ENCODE measurements at regions not wholly inside any gene's neighbourhood (a gene's known extent, or its start where the extent isn't known, plus 50 kb on each side); places are given as distances from the start of the nearest gene placed in this dataset.

DNA sequence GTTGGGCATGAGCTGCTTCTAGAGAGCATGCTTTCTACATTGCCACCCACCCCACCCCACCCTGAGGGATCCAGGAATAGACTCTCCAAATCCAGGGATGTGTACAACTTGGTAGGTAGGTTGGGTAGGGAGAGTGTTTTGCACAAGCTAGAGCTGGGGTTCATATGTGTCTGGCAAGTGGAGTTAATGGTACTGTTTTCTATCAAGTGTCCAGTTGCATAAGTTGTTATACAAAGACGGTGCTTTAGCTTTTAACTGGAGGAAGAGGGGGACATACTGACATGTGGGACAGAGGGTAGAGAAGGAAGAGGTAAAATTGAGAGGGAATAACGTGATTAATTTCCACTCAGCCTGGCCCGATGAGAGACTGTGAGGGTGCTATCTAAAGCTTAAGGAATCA lies 51.0 kb upstream of the TNC start:
- no peak for DNase-seq

DNA sequence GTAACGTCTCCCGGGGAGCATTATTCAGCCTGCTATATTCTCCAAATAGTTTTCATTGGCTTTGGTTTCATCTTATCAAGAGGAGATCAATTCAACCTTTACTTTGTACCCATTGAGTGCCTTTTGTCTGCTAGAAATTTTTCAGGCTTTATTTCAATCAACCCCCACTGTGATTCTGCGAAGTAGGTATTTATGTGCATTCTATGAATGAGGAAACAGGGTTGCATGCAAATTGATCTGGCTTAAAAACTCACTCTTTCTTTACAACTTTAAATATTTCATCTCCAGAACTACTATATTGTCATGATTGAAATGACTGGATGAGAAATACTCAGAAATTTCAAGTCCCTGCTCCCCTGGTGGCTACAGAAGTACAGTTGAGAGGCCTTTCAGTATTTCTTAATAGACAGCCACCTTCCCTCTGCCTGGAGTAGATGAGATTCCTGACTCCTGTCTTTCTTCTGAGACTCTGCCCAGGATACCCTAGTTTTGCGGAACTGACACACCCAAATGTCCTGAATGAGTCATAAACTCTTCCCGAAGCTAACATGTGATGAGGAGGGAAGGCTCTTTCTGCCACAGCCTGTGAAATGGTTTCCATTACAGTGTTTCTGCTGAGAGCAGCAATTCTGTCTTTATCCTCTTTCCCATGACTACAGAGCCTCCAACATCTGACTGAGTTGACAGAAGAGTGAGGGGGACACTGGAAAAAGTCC lies 52.6 kb upstream of the TNC start:
- DNase-seq, result no peak

DNA sequence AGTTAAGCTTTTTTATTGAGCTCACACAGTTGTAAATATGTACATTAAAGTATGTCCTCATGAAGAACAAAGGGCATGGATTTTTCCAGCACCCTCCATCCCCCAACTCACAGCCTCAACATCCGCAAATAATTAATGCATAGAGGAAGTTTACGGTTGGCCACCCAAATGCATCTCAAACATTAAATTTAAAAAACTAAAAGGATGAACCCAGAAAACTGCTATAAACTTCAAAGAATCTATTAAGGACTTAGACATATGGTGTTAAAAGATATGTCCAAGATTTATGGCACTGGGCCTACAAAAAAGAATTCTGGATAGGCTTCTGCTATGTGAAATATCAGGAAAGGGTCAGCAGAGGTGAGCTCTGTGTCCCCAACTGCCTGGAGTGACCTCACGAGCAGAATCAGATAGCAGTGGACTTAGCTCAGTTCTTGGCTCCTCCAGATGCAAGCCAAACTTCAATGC lies 54.0 kb upstream of the TNC start:
- DNase-seq, result no peak

DNA sequence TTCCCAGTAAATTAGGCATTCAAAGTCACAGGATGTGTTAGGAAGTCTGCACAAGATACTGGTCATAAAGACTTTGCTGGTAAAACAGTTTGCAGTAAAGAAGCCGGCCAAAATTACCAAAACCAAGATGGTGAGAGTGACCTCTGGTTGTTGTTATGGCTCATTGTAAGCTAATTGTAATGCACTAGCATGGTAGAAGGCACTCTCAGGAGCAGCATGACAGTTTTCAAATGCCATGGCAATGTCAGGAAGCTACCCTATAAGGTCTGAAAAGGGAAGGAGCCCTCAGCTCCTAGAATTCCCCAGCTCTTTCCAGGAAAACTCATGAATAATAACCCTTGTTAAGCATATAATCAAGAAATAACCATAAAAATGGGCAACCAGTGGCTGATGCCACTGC lies 64.3 kb upstream of the TNC start:
- no peak for DNase-seq

DNA sequence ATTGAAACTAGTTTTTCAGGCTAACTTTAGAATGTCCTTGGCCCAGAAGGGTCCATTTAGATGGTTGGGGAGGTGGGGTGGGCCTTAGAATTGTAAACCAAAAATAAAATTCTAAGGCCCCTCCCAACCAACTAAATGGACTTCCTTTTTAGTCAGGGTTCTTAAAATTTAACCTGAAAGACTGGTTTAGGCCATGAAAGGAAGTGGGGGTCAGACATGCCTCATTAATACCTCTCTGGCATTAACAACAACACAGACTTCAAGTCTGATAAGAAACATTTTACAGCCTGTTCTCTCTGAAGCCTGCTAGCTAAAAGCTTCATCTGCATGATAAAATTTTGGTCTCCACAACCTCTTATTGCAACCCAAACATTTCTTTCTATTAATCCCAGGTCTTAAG lies 65.5 kb upstream of the TNC start:
- no peak for DNase-seq

DNA sequence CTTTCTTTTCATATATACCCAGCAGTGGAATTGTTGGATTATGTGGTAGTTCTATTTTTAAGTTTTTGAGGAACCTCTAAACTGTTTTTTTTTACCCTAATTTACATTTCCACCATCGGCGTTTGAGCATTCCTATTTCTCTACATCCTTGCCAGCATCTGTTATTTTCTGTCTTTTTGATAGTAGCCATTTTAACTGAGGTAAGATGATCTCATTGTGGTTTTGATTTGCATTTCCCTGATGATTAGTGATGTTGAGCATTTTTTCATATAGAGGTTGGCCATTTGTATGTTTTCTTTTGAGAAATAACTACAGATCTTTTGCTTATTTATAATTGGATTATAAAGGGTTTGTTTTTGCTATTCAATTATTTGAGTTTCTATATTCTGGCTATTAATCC lies 71.7 kb upstream of the TNC start:
- no peak for DNase-seq

DNA sequence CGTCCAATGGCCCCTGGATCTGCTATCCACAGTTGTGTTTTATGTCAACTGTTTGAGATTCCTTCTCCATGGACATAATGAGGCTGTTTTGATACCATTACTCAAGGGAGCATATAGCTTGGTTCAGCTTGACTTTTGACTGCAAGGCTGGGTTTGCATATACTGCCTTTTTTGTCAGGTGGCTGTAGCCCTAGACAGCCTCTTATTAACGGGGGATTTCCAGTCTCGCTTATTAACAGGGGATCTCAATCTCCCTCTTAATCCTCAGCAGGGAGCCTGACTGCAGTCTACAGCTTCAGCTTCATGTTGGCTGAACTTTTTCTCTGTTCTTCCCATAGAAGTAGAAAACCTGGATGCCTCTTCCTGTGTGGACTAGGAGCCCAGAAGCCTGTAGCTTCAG lies 73.7 kb upstream of the TNC start:
- no peak for DNase-seq

DNA sequence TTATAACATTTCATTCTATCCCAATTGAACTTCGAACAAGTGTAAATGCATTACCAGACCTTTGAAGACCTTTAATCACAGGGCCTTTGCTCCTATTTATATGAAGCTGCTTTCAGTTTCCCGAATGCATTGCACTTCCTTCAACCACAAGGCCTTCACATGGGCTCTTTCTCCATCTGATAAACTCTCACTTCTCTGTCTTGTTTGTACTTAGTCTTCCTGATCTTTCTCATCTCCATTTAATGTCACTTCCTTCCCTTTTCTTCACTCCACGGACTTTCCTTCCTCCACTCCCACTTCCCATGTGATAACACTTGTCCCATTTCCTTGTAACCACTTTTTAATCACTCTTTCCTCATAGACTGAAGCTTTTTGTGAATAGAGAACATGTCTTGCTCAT lies 74.3 kb upstream of the TNC start:
- no peak for DNase-seq

DNA sequence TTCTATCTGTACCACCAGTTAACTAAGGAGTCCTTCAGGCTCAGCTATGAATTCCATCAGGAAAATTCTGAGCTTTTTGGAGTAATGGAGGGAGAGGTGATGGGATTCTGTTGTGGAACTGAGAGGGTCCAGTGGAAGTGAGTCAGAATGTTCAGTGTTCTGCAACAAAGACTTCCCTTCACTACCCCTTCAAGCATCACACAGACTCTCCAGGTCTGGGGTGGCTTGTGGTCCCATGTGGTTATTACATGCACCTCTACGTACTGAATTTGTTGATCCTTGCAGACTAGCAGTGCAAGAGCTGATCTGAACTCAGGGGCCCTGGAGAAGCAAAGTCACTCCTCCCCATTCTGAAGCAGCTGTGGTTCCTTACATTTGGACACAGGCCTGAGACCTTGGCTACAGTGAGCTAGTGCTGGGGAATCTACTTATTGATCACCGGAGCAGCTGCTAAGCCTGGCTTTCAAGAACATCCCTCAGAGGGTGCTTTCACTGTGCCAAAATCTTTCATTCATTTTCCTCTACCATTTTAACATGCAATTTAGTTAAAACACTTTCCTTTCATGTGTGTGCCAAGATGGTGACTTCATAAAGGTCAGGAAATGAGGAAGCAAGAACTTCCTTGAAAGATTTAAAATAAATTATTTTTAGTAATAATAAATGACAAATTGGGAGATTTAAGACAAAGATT lies 75.0 kb upstream of the TNC start:
- no peak for DNase-seq

DNA sequence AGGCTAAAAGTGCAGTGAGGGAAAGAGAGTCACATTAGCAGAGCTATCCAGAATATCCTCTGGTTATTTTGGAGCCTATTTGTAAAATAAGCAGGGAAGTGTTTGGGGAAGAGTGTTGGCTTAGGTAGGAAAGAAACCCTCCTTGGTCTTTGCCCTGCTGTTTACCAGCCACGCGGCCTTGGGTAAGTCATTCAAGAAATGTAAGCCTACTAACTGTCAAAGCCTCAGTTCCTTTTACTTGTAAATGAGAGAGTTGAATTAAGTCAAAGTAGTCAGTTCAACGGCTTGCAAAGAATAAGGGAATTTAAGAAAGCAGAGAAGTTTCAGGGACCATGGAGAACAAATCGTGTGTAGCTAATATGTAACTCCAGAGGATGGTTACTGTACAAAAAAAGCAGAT lies 75.8 kb upstream of the TNC start:
- DNase-seq, result no peak

DNA sequence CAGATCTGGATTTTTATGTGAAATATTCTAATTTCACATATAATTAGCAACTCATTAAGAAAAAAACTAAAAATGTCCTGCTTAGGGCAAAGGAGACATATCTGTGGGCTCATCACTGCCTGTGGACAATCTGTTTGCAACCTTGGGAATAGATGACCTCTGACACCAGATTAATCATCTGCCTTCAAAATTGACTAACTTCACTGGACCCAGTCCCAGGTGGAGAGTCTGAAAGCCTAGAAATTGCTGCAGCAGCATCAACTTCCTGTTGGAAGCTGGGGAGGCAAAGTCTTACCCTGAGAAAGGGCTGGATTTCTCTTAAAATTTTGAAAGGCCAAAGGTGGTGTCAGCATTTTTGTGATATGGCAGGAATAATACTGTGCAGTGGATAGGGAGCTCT lies 76.3 kb upstream of the TNC start:
- DNase-seq, result no peak

DNA sequence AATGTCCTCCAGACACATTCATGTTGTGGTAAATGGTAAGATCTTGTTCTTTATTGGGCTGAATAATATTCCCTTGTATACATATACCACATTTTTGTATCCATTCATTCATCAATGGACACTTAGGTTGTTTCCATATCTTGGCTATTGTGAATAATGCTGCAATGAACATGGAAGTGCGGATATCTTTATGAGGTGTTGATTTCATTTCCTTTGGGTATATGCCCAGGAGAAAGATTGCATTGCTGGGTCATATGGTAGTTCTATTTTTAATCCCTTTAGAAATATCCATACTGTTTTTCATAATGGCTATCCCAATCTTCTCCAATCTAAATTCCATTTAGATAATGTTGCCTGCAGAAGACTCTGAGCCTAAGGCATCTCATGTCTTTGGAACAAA lies 78.0 kb upstream of the TNC start:
- no peak for DNase-seq

DNA sequence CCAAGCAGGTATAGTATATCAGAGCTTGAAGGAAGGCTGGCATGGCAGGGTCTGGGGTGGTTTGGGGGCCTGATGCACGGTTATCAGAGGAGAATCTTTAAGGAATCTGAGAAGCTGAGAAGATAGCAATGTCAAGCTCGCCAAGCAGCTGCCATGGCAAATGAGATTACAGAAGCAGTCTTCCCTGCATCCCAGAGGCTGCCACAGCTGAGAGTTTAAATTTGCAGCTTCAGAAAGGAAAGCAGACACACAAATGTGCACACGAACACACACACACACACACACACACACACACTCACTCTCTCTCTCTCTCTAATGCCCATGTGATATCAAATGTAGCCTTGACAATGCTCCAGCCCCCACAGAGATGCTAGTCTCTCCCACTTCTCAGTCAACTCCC lies 79.0 kb upstream of the TNC start:
- no peak for DNase-seq

DNA sequence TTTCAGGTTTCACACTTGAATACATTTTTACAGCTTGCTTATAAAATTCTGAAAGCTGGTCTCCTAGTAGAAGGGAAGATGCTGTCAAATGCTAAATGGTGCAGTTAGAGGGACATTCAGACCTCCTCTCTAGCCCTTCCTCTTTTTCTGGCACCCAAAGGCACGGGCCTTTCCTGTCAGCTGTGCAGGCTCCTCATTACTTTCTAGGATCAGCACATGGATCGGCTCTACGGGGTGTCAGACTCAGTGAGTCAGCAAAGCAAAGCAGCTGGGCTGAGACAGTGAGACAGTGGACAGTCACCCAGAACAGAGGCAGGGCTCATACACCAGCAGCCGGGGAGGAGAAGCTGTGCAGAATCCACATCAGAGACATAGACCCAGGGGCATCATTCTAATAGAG lies 80.0 kb upstream of the TNC start:
- DNase-seq, result no peak

DNA sequence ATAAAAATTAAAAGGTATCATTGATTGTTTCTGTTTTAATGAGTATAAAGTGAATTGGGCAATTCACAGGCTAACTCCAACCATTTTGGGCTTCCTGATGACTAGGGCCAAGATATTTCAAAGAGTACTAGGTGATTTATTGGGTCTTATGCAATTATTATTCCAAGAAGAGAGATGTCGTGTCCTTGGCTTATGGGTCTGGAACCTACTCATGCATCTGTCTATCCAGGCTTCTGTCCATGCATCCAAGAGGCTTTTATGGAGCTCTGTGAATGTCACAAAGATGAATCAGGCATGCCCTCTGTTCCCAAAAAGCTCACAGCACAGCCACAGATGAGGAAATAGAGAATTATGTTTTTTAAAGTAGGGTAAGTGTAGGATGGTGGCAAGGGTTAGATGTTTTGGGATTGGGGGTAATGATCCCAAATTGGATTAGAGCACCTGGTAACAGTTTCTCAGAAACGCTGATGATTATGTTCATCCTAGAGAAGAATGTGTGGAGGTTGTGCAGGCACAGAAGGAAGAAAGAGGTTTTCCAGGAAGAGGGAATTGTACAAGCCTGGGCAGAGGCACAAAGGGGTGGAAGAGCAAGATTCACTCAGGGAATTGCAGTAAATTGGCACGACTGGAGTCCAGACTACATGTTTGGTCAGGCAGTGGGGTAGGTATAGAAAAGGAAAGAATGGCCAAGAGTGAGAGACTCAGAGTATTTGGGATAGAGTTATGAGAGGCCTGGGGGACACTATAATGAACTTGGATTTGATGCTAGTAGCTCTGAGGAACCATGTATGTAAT lies 83.0 kb upstream of the TNC start:
- DNase-seq, result no peak

DNA sequence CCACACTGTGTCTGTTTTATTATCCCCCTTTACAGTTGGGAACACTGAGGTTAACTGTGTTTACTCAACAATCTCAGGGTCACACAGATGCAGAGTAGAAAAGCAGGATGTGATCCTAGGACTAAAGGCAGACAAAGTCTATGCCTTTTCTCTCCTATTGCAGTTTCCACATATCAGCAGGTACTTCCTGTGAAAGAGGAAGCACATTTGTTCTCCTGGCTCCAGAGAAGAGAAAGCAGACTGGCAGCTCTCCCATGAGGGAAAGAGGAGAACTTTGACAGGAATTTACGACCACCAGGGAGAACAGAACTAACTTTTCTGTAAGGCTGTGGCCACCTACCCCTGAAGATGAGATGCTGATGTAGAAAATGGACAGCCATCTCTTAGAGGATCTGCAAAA lies 84.2 kb upstream of the TNC start:
- no peak for DNase-seq

DNA sequence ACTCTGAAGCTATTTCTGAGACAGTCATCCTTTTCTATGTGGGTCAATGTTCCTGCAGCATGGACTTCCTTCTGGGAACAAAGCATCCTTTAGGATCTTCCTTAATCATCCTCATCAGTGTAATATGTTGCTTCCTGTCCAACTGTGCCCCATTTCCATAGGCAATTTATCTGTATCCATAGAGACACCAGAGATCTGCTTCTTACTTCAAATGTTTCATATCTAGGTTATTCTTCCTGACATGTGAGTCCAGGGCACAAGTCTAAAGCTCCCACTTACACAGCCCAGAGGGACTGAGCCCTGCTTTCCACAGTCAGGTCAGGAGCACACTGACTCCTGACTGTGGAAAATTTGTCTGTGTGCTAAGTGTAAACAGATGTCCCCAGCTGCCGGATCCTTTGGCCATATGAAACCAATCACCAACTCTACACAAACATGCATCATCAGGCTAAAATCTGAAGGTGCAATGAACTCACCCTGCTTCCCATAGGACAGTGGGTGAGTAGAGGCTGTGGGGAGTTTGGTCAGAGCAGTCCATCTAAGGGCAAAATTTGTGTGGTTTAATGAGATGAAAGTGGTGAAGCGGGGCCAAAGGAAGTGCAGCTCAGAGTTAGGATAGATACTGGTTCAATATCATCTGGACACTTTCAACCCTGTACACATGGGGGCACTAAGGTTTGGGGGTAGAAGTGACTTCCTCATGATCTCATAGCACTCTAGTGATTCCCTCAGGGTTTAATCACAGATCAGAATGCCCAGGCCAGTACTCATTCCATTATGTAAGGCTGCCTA lies 85.2 kb upstream of the TNC start:
- no peak for DNase-seq

DNA sequence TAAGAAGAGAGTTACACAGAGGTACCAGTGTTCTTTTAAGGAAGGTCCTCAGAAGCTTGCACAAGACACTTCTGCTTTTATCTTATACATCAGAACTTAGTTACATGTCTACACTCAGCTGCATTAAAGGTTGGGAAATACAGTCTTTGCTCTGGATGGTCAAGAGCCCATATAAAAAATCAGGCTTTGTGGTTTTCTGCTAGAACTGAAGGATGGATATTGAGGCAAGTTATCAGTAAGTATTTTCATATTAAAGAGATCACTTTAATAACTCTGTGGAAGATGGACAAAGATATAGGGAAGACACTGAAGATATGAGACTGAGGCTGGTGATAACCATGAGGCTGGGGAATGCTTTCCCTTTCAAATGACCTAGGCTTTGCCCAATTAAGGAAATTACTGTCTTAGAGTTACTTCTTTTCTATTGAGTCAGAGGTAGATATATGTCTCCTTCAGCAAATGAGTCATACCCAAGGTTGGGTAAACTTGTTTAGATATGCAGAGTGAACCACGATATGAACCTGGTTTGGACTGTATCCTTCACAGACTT lies 87.0 kb upstream of the TNC start:
- no peak for DNase-seq

DNA sequence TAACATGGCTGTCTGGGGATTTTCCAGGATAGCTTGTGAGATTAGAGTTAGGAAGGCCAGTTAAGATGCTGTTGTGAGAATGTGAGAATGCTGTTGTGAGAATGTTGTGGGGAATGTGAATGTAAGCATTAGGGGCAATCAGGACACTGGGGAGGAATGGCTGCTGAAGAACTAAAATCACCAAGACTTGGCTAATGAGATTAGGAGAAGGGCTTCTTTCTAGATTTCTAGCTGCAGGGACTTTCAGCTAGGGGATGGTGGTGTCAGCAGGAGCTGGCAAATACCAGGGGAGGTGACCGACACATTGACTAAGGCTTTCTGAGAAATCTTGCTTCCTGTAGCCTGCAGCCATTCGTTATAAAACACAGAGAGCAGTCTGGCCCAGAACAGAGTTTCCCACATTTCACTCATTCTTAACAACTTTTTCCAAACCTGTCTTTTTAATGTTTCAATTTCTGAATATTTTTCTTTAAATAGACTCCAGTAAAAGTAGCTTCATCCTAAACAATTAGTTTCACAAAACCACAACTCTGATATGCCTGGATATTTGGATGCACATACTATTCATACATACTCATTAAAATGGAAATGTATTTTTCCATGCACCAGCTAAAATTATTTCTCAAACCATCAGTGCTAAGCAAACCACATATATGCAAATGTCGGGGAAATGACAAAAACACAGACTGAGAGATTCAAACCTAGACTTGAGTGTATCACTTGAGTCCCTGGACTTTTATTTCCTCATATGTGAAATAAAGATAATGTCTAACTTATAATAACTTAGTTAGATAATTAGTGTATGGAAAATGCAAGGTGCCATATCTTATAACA lies 89.3 kb upstream of the TNC start:
- no peak for DNase-seq

DNA sequence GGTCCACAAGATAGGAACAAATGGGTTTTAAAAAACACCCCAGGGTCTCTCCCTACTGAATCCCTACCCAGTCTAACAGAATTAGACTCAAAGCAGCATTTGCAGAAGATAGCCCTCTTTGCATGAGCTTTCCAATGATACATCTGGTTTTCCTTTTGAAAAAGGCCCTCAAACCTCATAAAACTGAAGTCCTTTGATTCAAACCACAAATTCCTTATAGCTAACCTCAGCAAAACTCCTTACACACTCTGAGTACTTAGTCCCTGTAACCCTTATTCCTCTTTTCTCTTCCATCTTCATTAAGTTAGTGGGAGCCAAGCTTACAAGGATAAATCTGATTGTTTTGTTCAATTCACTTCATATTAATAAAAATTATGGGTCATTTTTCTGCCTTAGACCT lies 90.5 kb upstream of the TNC start:
- no peak for DNase-seq

DNA sequence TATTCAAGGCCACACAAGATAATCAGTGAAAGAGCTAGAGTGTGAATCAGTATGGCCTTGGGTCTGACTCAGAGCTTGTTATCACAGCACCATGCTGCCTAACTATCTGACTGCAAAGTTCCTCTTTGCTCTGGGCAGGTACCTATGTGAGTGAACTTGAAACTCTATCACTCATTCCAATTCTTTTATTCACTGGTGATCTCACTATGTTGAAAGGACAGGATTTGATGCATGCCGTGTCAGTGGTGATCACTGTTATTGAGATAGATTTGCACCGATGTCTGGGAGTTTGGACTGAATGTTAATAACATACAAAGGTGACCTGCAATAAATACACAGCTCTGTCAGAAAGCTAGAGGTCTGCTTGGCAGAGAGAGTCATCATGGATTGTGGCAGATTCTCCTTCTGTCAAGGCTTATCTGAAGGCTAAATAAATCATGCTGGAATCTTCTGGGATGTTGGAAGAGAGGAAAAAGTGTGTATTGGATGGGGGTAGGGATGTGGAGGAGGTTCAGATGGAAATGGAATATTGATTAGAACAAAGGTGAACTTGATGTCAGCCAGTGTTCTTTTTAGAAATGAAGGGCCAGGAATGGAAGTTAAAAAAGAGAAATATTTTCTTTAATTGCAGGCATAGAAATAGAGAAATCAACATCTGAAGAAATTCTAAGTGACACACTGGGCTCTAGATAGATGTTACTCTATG lies 91.8 kb upstream of the TNC start:
- DNase-seq, result no peak
